ENCODE measurements at regions not wholly inside any gene's neighbourhood (a gene's known extent, or its start where the extent isn't known, plus 50 kb on each side); places are given as distances from the start of the nearest gene placed in this dataset.

DNA sequence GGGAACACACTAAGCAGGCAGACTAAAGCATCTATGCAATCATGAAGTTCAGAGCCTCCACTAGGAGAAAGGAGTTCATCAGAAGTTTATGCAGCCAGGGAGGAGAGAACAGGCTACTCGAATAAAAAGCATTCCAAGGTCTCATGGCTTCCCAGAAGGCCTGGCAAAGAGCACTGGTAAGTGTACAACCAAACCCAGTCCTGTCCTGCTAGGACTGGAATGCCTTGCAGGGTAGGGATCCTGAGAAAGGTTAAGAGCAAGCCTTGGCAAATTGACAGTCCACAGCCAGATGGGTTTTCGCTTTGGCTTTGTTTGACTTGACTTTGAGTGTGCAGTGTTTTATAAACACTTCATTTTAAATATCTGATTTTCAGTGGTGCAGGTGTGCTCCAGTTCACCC, 133.6 kb upstream of the ATP1B1 start:
- no peaks in the 10 kb centered on the region for H3K9me3 ChIP-seq (ENCODE audit: insufficient read depth, low read length, severe bottlenecking)
- H3K9ac ChIP-seq (ENCODE audit: low read depth, low read length): no peak overlapping the region
- H4K20me1 ChIP-seq (ENCODE audit: insufficient read depth, low read length): no peaks in the 10 kb centered on the region
- no peaks in the 10 kb centered on the region for H3K27me3 ChIP-seq (ENCODE audit: insufficient read depth, low read length, poor library complexity)
- no peak overlapping the region for H3K4me2 ChIP-seq (ENCODE audit: insufficient read depth, low read length)
- no peaks in the 10 kb centered on the region for H3K36me3 ChIP-seq (ENCODE audit: insufficient read depth, low read length)
- H2AFZ ChIP-seq (ENCODE audit: low read depth, low read length): no peak overlapping the region
- TF ChIP-seq CTCF (IDR thresholded peaks at IDR 0.05; ENCODE audit: borderline replicate concordance, extremely low read depth, low read length, poor library complexity, severe bottlenecking) (no peak), EZH2 (IDR thresholded peaks at IDR 0.05; ENCODE audit: borderline replicate concordance, low read depth, low read length, severe bottlenecking) (no peak)
- H3K27ac ChIP-seq (ENCODE audit: low read length): no peak overlapping the region
- no peak for ATAC-seq (ENCODE audit: insufficient read depth, low read depth)
- no peak overlapping the region for H3K4me3 ChIP-seq (ENCODE audit: low read depth in 1 of 2, low read length in 2 of 2)
- H3K79me2 ChIP-seq (ENCODE audit: insufficient read depth, low read length): no peaks in the 10 kb centered on the region
- H3K4me1 ChIP-seq (ENCODE audit: insufficient read depth, low read length): no peaks in the 10 kb centered on the region
- DNase-seq: no peak

GRCh38 chr1:168974117-168974516, 132.4 kb upstream of the ATP1B1 start:
- no peak overlapping the region for H3K27ac ChIP-seq (ENCODE audit: low read length)
- DNase-seq (no peak), ATAC-seq (ENCODE audit: insufficient read depth, low read depth) (no peak)
- no peak overlapping the region for H3K4me2 ChIP-seq (ENCODE audit: insufficient read depth, low read length)
- H3K4me3 ChIP-seq (ENCODE audit: low read depth in 1 of 2, low read length in 2 of 2): no peak overlapping the region
- H2AFZ ChIP-seq (ENCODE audit: low read depth, low read length): no peak overlapping the region; the same call in 1 of the 2 replicates
- no peaks in the 10 kb centered on the region for H3K9me3 ChIP-seq (ENCODE audit: insufficient read depth, low read length, severe bottlenecking)
- TF ChIP-seq CTCF (IDR thresholded peaks at IDR 0.05; ENCODE audit: borderline replicate concordance, extremely low read depth, low read length, poor library complexity, severe bottlenecking) (no peak), EZH2 (IDR thresholded peaks at IDR 0.05; ENCODE audit: borderline replicate concordance, low read depth, low read length, severe bottlenecking) (no peak)
- H3K79me2 ChIP-seq (ENCODE audit: insufficient read depth, low read length): no peaks in the 10 kb centered on the region
- H3K4me1 ChIP-seq (ENCODE audit: insufficient read depth, low read length): no peaks in the 10 kb centered on the region
- no peaks in the 10 kb centered on the region for H3K36me3 ChIP-seq (ENCODE audit: insufficient read depth, low read length)
- no peak overlapping the region for H3K9ac ChIP-seq (ENCODE audit: low read depth, low read length)
- no peaks in the 10 kb centered on the region for H3K27me3 ChIP-seq (ENCODE audit: insufficient read depth, low read length, poor library complexity)
- H4K20me1 ChIP-seq (ENCODE audit: insufficient read depth, low read length): no peaks in the 10 kb centered on the region

DNA sequence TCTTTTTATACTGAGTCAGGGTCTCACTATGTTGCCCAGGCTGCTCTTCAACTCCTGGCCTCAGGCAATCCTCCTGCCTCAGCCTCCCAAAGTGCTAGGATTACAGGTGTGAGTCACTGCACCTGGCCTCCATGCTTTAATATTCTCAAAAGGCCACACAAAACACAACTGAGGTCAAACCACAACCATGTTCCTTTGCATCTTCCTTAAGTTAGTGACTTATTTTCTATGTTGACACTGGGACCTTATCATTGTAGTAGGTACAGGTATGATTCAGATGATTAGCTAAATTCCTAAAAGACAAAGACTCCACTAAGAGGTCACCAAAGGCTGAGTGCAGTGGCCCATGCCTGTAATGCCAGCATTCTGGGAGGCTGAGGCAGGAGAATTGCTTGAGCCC, 131.9 kb upstream of the ATP1B1 start:
- no peaks in the 10 kb centered on the region for H3K4me1 ChIP-seq (ENCODE audit: insufficient read depth, low read length)
- TF ChIP-seq CTCF (IDR thresholded peaks at IDR 0.05; ENCODE audit: borderline replicate concordance, extremely low read depth, low read length, poor library complexity, severe bottlenecking) (no peak), EZH2 (IDR thresholded peaks at IDR 0.05; ENCODE audit: borderline replicate concordance, low read depth, low read length, severe bottlenecking) (no peak)
- ATAC-seq (ENCODE audit: insufficient read depth, low read depth) (no peak), DNase-seq (no peak)
- no peaks in the 10 kb centered on the region for H3K9me3 ChIP-seq (ENCODE audit: insufficient read depth, low read length, severe bottlenecking)
- H3K27ac ChIP-seq (ENCODE audit: low read length): no peak overlapping the region
- no peaks in the 10 kb centered on the region for H3K36me3 ChIP-seq (ENCODE audit: insufficient read depth, low read length)
- no peak overlapping the region for H2AFZ ChIP-seq (ENCODE audit: low read depth, low read length)
- no peak overlapping the region for H3K4me2 ChIP-seq (ENCODE audit: insufficient read depth, low read length)
- no peaks in the 10 kb centered on the region for H3K79me2 ChIP-seq (ENCODE audit: insufficient read depth, low read length)
- no peak overlapping the region for H3K9ac ChIP-seq (ENCODE audit: low read depth, low read length)
- no peaks in the 10 kb centered on the region for H3K27me3 ChIP-seq (ENCODE audit: insufficient read depth, low read length, poor library complexity)
- no peaks in the 10 kb centered on the region for H4K20me1 ChIP-seq (ENCODE audit: insufficient read depth, low read length)
- no peak overlapping the region for H3K4me3 ChIP-seq (ENCODE audit: low read depth in 1 of 2, low read length in 2 of 2)

GRCh38 chr1:168976267-168976666, 130.2 kb upstream of the ATP1B1 start:
- H3K27ac ChIP-seq (ENCODE audit: low read length): no peak overlapping the region
- no peaks in the 10 kb centered on the region for H3K4me1 ChIP-seq (ENCODE audit: insufficient read depth, low read length)
- no peaks in the 10 kb centered on the region for H3K9me3 ChIP-seq (ENCODE audit: insufficient read depth, low read length, severe bottlenecking)
- no peaks in the 10 kb centered on the region for H4K20me1 ChIP-seq (ENCODE audit: insufficient read depth, low read length)
- H2AFZ ChIP-seq (ENCODE audit: low read depth, low read length): no peak overlapping the region
- no peaks in the 10 kb centered on the region for H3K27me3 ChIP-seq (ENCODE audit: insufficient read depth, low read length, poor library complexity)
- DNase-seq: no peak
- no peak overlapping the region for H3K4me2 ChIP-seq (ENCODE audit: insufficient read depth, low read length)
- no peak overlapping the region for H3K4me3 ChIP-seq (ENCODE audit: low read depth in 1 of 2, low read length in 2 of 2)
- ATAC-seq (ENCODE audit: insufficient read depth, low read depth): no peak
- no peaks in the 10 kb centered on the region for H3K36me3 ChIP-seq (ENCODE audit: insufficient read depth, low read length)
- H3K79me2 ChIP-seq (ENCODE audit: insufficient read depth, low read length): no peaks in the 10 kb centered on the region
- no peak overlapping the region for H3K9ac ChIP-seq (ENCODE audit: low read depth, low read length)
- TF ChIP-seq CTCF (IDR thresholded peaks at IDR 0.05; ENCODE audit: borderline replicate concordance, extremely low read depth, low read length, poor library complexity, severe bottlenecking) (no peak), EZH2 (IDR thresholded peaks at IDR 0.05; ENCODE audit: borderline replicate concordance, low read depth, low read length, severe bottlenecking) (no peak)
